ENCODE measurements at regions not wholly inside any gene's neighbourhood (a gene's known extent, or its start where the extent isn't known, plus 50 kb on each side); places are given as distances from the start of the nearest gene placed in this dataset.

GRCh38 chr3:70550723-70551319 is 238.4 kb upstream of the MDFIC2 start:
- peak; percentile 74 for DNase-seq

GRCh38 chr3:70546679-70547078 is 234.2 kb upstream of the MDFIC2 start:
- DNase-seq = peak; percentile 6

GRCh38 chr3:70543493-70543892 is 231.1 kb upstream of the MDFIC2 start:
- no peak for DNase-seq

- peak; percentile 1 for DNase-seq
These were observed 227.5 kb upstream of the MDFIC2 start for GRCh38 chr3:70539908-70540307.

- DNase-seq = no peak
These were observed 220.4 kb upstream of the MDFIC2 start for GRCh38 chr3:70532806-70533205.

- DNase-seq = no peak
These were observed 219.5 kb upstream of the MDFIC2 start for GRCh38 chr3:70531838-70532489.

- DNase-seq = peak; percentile 29
These were observed 218.7 kb upstream of the MDFIC2 start for GRCh38 chr3:70531063-70531657.

GRCh38 chr3:70530626-70531025 is 218.2 kb upstream of the MDFIC2 start:
- DNase-seq = no peak

- DNase-seq = no peak
These were observed 214.6 kb upstream of the MDFIC2 start for GRCh38 chr3:70527026-70527425.

GRCh38 chr3:70519913-70520659 is 207.6 kb upstream of the MDFIC2 start:
- peak; percentile 32 for DNase-seq

GRCh38 chr3:70519026-70519425 is 206.6 kb upstream of the MDFIC2 start:
- DNase-seq = no peak

GRCh38 chr3:70518356-70518755 is 205.9 kb upstream of the MDFIC2 start:
- no peak for DNase-seq

GRCh38 chr3:70517124-70517890 is 204.9 kb upstream of the MDFIC2 start:
- no peak for DNase-seq

GRCh38 chr3:70516076-70516475 is 203.6 kb upstream of the MDFIC2 start:
- no peak for DNase-seq

- no peak for DNase-seq
These were observed 195.0 kb upstream of the MDFIC2 start for GRCh38 chr3:70507486-70507885.

- DNase-seq = no peak
These were observed 194.3 kb upstream of the MDFIC2 start for GRCh38 chr3:70506775-70507174.

- no peak for DNase-seq
These were observed 189.1 kb upstream of the MDFIC2 start for GRCh38 chr3:70501561-70501960.

GRCh38 chr3:70488816-70489215 is 176.4 kb upstream of the MDFIC2 start:
- no peak for DNase-seq

GRCh38 chr3:70488131-70488530 is 175.7 kb upstream of the MDFIC2 start:
- DNase-seq = no peak

GRCh38 chr3:70486414-70487017 is 174.1 kb upstream of the MDFIC2 start:
- no peak for DNase-seq

GRCh38 chr3:70476174-70476573 is 163.7 kb upstream of the MDFIC2 start:
- DNase-seq = no peak

Measured in OCI-M1 (cell line).